CD14-positive monocyte (primary cell): ENCODE measurements at regions not wholly inside any gene's neighbourhood (a gene's known extent, or its start where the extent isn't known, plus 50 kb on each side); places are given as distances from the start of the nearest gene placed in this dataset.

ENCODE experiments used
- DNase-seq, 3 donors: peaks; one replicate each; pipeline ENCODE4 v3.0.0-alpha.2; 2011 to 2022
- H2AFZ ChIP-seq: 2 replicates; pipeline ENCODE4 v1.6.0; 2012; ENCODE audit warnings: mild to moderate bottlenecking, low read depth, low read length, inconsistent platforms; ENCODE audit not compliant: insufficient read depth, poor library complexity, severe bottlenecking
- H3K27ac ChIP-seq, 2 donors: 1 replicate in 1 of 2; 2 replicates in 1 of 2; pipeline ENCODE4 v1.5.1; 2012 to 2013; ENCODE audit warnings: low read length in 2 of 2, control low read depth in 1 of 2, inconsistent platforms in 1 of 2, low read depth in 1 of 2, mild to moderate bottlenecking in 1 of 2
- H3K27me3 ChIP-seq, 2 donors: one replicate each; pipeline versions ENCODE4 v1.6.0 to v1.6.1; 2011 to 2013; ENCODE audit warnings: low read length in 2 of 2; ENCODE audit not compliant: control insufficient read depth in 2 of 2, insufficient read depth in 2 of 2
- H3K36me3 ChIP-seq, 2 donors: replicated peaks in 1 of 2; 1 replicate in 1 of 2; 2 replicates in 1 of 2; pipeline versions ENCODE4 v1.5.1 to v1.6.1; 2012 to 2013; ENCODE audit warnings: low read length in 2 of 2, control low read depth in 1 of 2, inconsistent platforms in 1 of 2, mild to moderate bottlenecking in 1 of 2; ENCODE audit not compliant: insufficient read depth in 2 of 2, control insufficient read depth in 1 of 2
- H3K4me1 ChIP-seq, 2 donors: 1 replicate in 1 of 2; 2 replicates in 1 of 2; pipeline versions ENCODE4 v1.5.1 to v1.6.1; 2012 to 2013; ENCODE audit warnings: low read length in 2 of 2, control low read depth in 1 of 2, inconsistent platforms in 1 of 2, mild to moderate bottlenecking in 1 of 2, moderate library complexity in 1 of 2; ENCODE audit not compliant: insufficient read depth in 2 of 2, control insufficient read depth in 1 of 2
- H3K4me2 ChIP-seq: replicated peaks from 2 replicates; pipeline ENCODE3; 2012; ENCODE audit warnings: low read length, moderate library complexity, mild to moderate bottlenecking; ENCODE audit not compliant: poor library complexity, severe bottlenecking; ENCODE audit errors: extremely low read depth
- H3K4me3 ChIP-seq, 3 experiments: fragments of 200-600 bp in 1 of 3; sonication (generic) in 1 of 3; replicated peaks in 1 of 3; 1 replicate in 2 of 3; 2 replicates in 1 of 3; pipeline ENCODE4 v1.5.1; 2011 to 2013; ENCODE audit warnings: low read length in 3 of 3, mild to moderate bottlenecking in 3 of 3, control low read depth in 2 of 3, low read depth in 2 of 3, inconsistent platforms in 1 of 3, moderate library complexity in 1 of 3
- H3K79me2 ChIP-seq: 2 replicates; pipeline ENCODE4 v1.6.0; 2012; ENCODE audit warnings: mild to moderate bottlenecking, control low read depth, inconsistent platforms, low read length, moderate library complexity; ENCODE audit not compliant: insufficient read depth
- H3K9ac ChIP-seq: 2 replicates; pipeline ENCODE4 v1.6.0; 2017; ENCODE audit warnings: low read length, mild to moderate bottlenecking; ENCODE audit not compliant: insufficient read depth, poor library complexity, severe bottlenecking
- H3K9me3 ChIP-seq, 2 donors: replicated peaks in 1 of 2; 1 replicate in 1 of 2; 2 replicates in 1 of 2; pipeline versions ENCODE4 v1.5.1 to v1.6.1; 2012 to 2013; ENCODE audit warnings: low read length in 2 of 2, control low read depth in 1 of 2; ENCODE audit not compliant: control insufficient read depth in 1 of 2, insufficient read depth in 1 of 2
- H4K20me1 ChIP-seq: 2 replicates; pipeline ENCODE4 v1.6.0; 2012; ENCODE audit warnings: mild to moderate bottlenecking, low read length, control low read depth, moderate library complexity; ENCODE audit not compliant: insufficient read depth
- H3K27ac Mint-ChIP-seq, 7 donors: one replicate each; pipeline ENCODE4 v1.8.0; 2020; ENCODE audit warnings: mild to moderate bottlenecking in 7 of 7, mixed read lengths in 7 of 7, moderate library complexity in 6 of 7, inconsistent platforms in 2 of 7
- H3K27me3 Mint-ChIP-seq, 3 donors: one replicate each; pipeline ENCODE4 v1.8.0; 2021 to 2022; ENCODE audit warnings: low read depth in 3 of 3, mild to moderate bottlenecking in 3 of 3, mixed read lengths in 3 of 3, moderate library complexity in 3 of 3, inconsistent platforms in 1 of 3
- H3K36me3 Mint-ChIP-seq, 2 donors: one replicate each; pipeline ENCODE4 v1.8.0; 2020; ENCODE audit warnings: mixed read lengths in 2 of 2, inconsistent platforms in 1 of 2, mild to moderate bottlenecking in 1 of 2
- H3K4me1 Mint-ChIP-seq: one replicate; pipeline ENCODE4 v1.8.0; 2020; ENCODE audit warnings: mild to moderate bottlenecking, mixed read lengths
- H3K4me3 Mint-ChIP-seq, 2 donors: one replicate each; pipeline ENCODE4 v1.8.0; 2020; ENCODE audit warnings: mild to moderate bottlenecking in 2 of 2, mixed read lengths in 2 of 2, moderate library complexity in 1 of 2
- H3K9me3 Mint-ChIP-seq, 7 donors: one replicate each; pipeline ENCODE4 v1.8.0; 2020 to 2022; ENCODE audit warnings: mixed read lengths in 7 of 7, mild to moderate bottlenecking in 6 of 7, moderate library complexity in 6 of 7, inconsistent platforms in 2 of 7
- WGBS: methylation state at CpG from one replicate; pipeline ENCODE4 v1.1.5; 2013; ENCODE audit warnings: missing lambda C conversion rate; ENCODE audit not compliant: insufficient coverage; 5-methylcytosine and 5-hydroxymethylcytosine counted together
- intact Hi-C, 2 donors: fragments of 100-400 bp; cut with micrococcal nuclease; formaldehyde crosslinking; loops; one replicate each; pipeline versions ENCODE4 v1.15.0 to v1.15.1; 2023
- TF ChIP-seq, protein P1 (sequence below): fragments of 200-600 bp; IDR thresholded peaks from one replicate; pipeline ENCODE4 v1.8.0; 2022; ENCODE audit warnings: antibody characterized with exemption, mild to moderate bottlenecking

DNA sequence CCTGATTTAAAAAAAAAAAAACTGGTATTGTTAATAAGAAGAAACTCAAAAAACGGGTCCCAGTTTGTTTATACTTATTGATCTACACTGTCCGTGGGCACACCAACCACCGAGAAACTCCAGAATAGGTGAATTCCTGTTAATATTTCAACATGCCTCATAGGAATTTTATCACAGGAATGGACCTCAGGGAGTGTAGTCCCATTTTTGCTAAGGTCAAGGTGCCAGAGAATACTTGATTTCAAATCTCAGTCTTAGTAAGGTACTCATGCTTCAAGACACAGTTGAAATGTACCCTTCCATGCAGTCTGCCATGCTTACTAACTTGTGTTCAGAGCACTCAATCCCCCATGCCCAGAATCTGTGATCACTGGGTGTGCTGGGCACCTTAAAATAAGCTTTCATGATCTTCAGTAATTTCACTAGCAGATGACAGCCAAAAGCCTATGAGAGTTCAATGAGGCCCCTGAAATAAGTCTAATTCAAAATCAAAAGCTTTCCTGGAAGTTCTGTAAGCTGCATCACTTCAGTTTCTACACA, 385.7 kb downstream of the TNS3 start:
- WGBS: 86% methylated on average over 3 of the region's 3 CpGs
- Mint-ChIP-seq H3K4me3 (no peak overlapping the region), H3K27ac (no peak overlapping the region), H3K4me1 (peaks cover 9% of the 10 kb centered on the region), H3K9me3 (peaks cover 0 to 2% (median 0%) of the 10 kb centered on the region in 7 donors), H3K27me3 (peaks cover 0 to 9% (median 2%) of the 10 kb centered on the region in 3 donors), H3K36me3 (no peaks in the 10 kb centered on the region)
- no peaks in the 10 kb centered on the region for H3K79me2 ChIP-seq
- no peak overlapping the region for H3K27ac ChIP-seq
- H3K4me2 ChIP-seq: no peak overlapping the region
- intact Hi-C loops: no loop called here
- no peaks in the 10 kb centered on the region for H3K36me3 ChIP-seq
- TF ChIP-seq, protein P1, sequence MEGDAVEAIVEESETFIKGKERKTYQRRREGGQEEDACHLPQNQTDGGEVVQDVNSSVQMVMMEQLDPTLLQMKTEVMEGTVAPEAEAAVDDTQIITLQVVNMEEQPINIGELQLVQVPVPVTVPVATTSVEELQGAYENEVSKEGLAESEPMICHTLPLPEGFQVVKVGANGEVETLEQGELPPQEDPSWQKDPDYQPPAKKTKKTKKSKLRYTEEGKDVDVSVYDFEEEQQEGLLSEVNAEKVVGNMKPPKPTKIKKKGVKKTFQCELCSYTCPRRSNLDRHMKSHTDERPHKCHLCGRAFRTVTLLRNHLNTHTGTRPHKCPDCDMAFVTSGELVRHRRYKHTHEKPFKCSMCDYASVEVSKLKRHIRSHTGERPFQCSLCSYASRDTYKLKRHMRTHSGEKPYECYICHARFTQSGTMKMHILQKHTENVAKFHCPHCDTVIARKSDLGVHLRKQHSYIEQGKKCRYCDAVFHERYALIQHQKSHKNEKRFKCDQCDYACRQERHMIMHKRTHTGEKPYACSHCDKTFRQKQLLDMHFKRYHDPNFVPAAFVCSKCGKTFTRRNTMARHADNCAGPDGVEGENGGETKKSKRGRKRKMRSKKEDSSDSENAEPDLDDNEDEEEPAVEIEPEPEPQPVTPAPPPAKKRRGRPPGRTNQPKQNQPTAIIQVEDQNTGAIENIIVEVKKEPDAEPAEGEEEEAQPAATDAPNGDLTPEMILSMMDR: no peak
- no peak overlapping the region for H2AFZ ChIP-seq
- H3K4me3 ChIP-seq: no peak overlapping the region
- no peaks in the 10 kb centered on the region for H3K27me3 ChIP-seq
- no peak for DNase-seq
- H3K9me3 ChIP-seq: no peaks in the 10 kb centered on the region
- H3K9ac ChIP-seq: no peak overlapping the region
- H3K4me1 ChIP-seq: peaks cover 0 to 8% of the 10 kb centered on the region in 2 donors
- H4K20me1 ChIP-seq: no peaks in the 10 kb centered on the region

DNA sequence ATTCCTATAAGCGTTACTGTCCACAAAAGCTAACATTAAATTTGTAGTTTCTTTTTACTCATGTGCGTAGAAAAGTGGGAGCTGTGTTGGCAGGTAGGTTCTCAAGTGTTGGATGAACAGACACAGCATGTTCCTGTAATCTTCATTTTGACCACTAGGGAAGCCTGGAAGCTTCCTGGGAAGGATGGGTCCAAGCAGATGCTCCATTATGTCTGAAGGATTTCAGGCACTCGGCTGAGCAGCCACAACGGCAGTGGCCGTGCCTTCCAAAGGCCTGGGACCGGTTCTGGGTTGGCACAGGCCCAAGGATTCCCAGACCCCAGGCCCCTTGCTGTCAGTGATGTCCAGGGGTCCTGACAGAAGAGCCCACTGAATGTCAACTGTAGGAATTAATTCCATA, 386.3 kb downstream of the TNS3 start:
- Histone ChIP-seq H2AFZ (no peak overlapping the region), H3K9me3 (no peaks in the 10 kb centered on the region), H3K4me3 (no peak overlapping the region), H4K20me1 (no peaks in the 10 kb centered on the region), H3K4me1 (peaks cover 0 to 8% of the 10 kb centered on the region in 2 donors), H3K36me3 (no peaks in the 10 kb centered on the region), H3K79me2 (no peaks in the 10 kb centered on the region), H3K9ac (no peak overlapping the region), H3K27me3 (no peaks in the 10 kb centered on the region), H3K27ac (no peak overlapping the region), H3K4me2 (no peak overlapping the region)
- intact Hi-C loops: no loop called here
- TF ChIP-seq, protein P1: peak; percentile 17
- Mint-ChIP-seq H3K4me3 (no peak overlapping the region), H3K27ac (no peak overlapping the region), H3K27me3 (peaks cover 2 to 8% (median 2%) of the 10 kb centered on the region in 3 donors), H3K36me3 (no peaks in the 10 kb centered on the region), H3K4me1 (peaks cover 9% of the 10 kb centered on the region), H3K9me3 (peaks cover 0 to 2% (median 0%) of the 10 kb centered on the region in 7 donors)
- DNase-seq: no peak
- WGBS: 97% methylated on average over 4 of the region's 6 CpGs
